ENCODE measurements at regions not wholly inside any gene's neighbourhood (a gene's known extent, or its start where the extent isn't known, plus 50 kb on each side); places are given as distances from the start of the nearest gene placed in this dataset.

- TF ChIP-seq CTCF (IDR thresholded peaks at IDR 0.05; ENCODE audit: insufficient read depth, low read length) (no peak), POLR2AphosphoS5 (IDR thresholded peaks at IDR 0.05; ENCODE audit: low read depth) (no peak), REST (IDR thresholded peaks at IDR 0.05; ENCODE audit: insufficient replicate concordance, low read depth) (no peak), GABPA (IDR thresholded peaks at IDR 0.05; ENCODE audit: low read depth) (no peak), SPI1 (IDR thresholded peaks at IDR 0.05; ENCODE audit: borderline replicate concordance, low read depth) (no peak)
Observed at GRCh38 chr16:35642322-35642835, 2183.0 kb downstream of the TP53TG3F start.
